Stomach (tissue), 4 donors: ENCODE measurements at regions not wholly inside any gene's neighbourhood (a gene's known extent, or its start where the extent isn't known, plus 50 kb on each side); places are given as distances from the start of the nearest gene placed in this dataset.

Experiments used
- CTCF ChIP-seq, 7 experiments: fragments of 450-650 bp in 4 of 7; fragments of 200-600 bp in 3 of 7; sonication (generic) in 3 of 7; IDR thresholded peaks; one replicate each; pipeline ENCODE4 v1.5.1; 2016 to 2019; ENCODE audit warnings: antibody characterized with exemption in 7 of 7, control low read depth in 2 of 7, mild to moderate bottlenecking in 1 of 7
- EP300 ChIP-seq: sonication (generic); formaldehyde crosslinking; IDR thresholded peaks from one replicate; pipeline ENCODE4 v1.6.1; 2017; ENCODE audit warnings: antibody characterized with exemption
- POLR2A ChIP-seq, 4 donors: fragments of 450-650 bp; IDR thresholded peaks; one replicate each; pipeline ENCODE4 v1.6.1; 2016; ENCODE audit warnings: antibody characterized with exemption in 4 of 4, control low read depth in 2 of 4, mild to moderate bottlenecking in 1 of 4, moderate library complexity in 1 of 4

DNA sequence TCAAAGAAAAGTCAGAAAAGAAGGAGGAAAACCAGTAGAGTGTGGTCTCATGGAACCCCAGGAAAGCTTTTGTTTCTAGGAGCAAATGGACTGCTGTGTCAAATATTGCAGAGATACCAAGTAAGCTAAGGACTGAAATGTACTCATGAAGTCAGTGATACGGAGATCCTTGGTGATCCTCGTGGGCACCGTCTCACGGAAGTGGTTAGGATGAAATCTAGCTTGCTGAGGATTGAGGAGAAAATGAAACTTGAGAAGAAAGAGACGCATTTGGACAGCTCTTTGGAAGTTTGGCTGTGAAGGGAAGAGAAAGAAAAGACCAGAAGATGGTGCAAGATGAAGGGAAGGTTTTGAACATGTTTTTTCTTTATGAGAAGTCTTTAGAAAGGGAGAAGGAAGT lies 104.0 kb upstream of the CCND2 start:
- TF ChIP-seq POLR2A (IDR thresholded peaks at IDR 0.05) (no peak), CTCF (IDR thresholded peaks at IDR 0.05) (no peak), EP300 (no peak)
